Vagina (tissue), 2 donors: ENCODE measurements at regions not wholly inside any gene's neighbourhood (a gene's known extent, or its start where the extent isn't known, plus 50 kb on each side); places are given as distances from the start of the nearest gene placed in this dataset.
A peak's percentile ranks its signal among the peaks of the same experiment; 100 is the strongest.

ENCODE experiments used
- DNase-seq, 2 donors: peaks; one replicate each; pipeline ENCODE4 v3.0.0-alpha.2; 2017; ENCODE audit errors: extremely low spot score in 2 of 2
- H3K27ac ChIP-seq: fragments of 200-600 bp; sonication (generic); one replicate; pipeline ENCODE4 v1.5.1; 2019
- H3K27me3 ChIP-seq: fragments of 200-600 bp; sonication (generic); one replicate; pipeline ENCODE4 v1.5.1; 2019
- H3K36me3 ChIP-seq, 2 donors: fragments of 200-600 bp; sonication (generic); one replicate each; pipeline ENCODE4 v1.5.1; 2017 to 2019
- H3K4me1 ChIP-seq: fragments of 200-600 bp; sonication (generic); one replicate; pipeline ENCODE4 v1.5.1; 2019
- H3K4me3 ChIP-seq, 2 donors: fragments of 200-600 bp; sonication (generic); 1 replicate in 1 of 2; 2 replicates in 1 of 2; pipeline ENCODE4 v1.5.1; 2016 to 2019
- H3K9me3 ChIP-seq: fragments of 200-600 bp; sonication (generic); one replicate; pipeline ENCODE4 v1.5.1; 2019
- CTCF ChIP-seq, 3 experiments: fragments of 450-650 bp in 2 of 3; fragments of 200-600 bp in 1 of 3; sonication (generic) in 1 of 3; IDR thresholded peaks; one replicate each; pipeline ENCODE4 v1.5.1; 2017 to 2019; ENCODE audit warnings: antibody characterized with exemption in 3 of 3, mild to moderate bottlenecking in 2 of 3, moderate library complexity in 2 of 3
- POLR2A ChIP-seq, 2 donors: fragments of 450-650 bp; IDR thresholded peaks; one replicate each; pipeline ENCODE4 v1.6.1; 2017; ENCODE audit warnings: antibody characterized with exemption in 2 of 2, mild to moderate bottlenecking in 2 of 2, moderate library complexity in 2 of 2
- POLR2AphosphoS5 ChIP-seq, 2 donors: sonication (generic); formaldehyde crosslinking; IDR thresholded peaks; one replicate each; pipeline ENCODE4 v1.9.0; 2017; ENCODE audit warnings: antibody characterized with exemption in 2 of 2, mild to moderate bottlenecking in 2 of 2, low read depth in 1 of 2; ENCODE audit not compliant: insufficient read depth in 1 of 2
- intact Hi-C: fragments of 100-400 bp; cut with DNase I; formaldehyde crosslinking; loops from one replicate; pipeline ENCODE4 v1.15.1; 2023

GRCh38 chr21:26405071-26405470 is 168.0 kb downstream of the CYYR1 start:
- peak in 1 of 2 donors; percentile 20 for DNase-seq
- H3K9me3 ChIP-seq = no peaks in the 10 kb centered on the region
- no peaks in the 10 kb centered on the region for H3K27me3 ChIP-seq
- TF ChIP-seq POLR2A (IDR thresholded peaks at IDR 0.05) = no peak
- no peak for TF ChIP-seq CTCF (IDR thresholded peaks at IDR 0.05)
- TF ChIP-seq POLR2AphosphoS5 (IDR thresholded peaks at IDR 0.05; ENCODE audit: insufficient read depth in 1 of 2, low read depth in 1 of 2) = no peak
- no peaks in the 10 kb centered on the region for H3K4me1 ChIP-seq
- intact Hi-C loops = no loop called here
- H3K27ac ChIP-seq = no peak overlapping the region
- no peaks in the 10 kb centered on the region for H3K36me3 ChIP-seq
- no peak overlapping the region for H3K4me3 ChIP-seq

- intact Hi-C loops = no loop called here
- Histone ChIP-seq H3K27ac (no peak overlapping the region), H3K27me3 (no peaks in the 10 kb centered on the region), H3K36me3 (no peaks in the 10 kb centered on the region), H3K4me3 (no peak overlapping the region), H3K4me1 (no peaks in the 10 kb centered on the region), H3K9me3 (no peaks in the 10 kb centered on the region)
- no peak for TF ChIP-seq POLR2A (IDR thresholded peaks at IDR 0.05)
- no peak for TF ChIP-seq POLR2AphosphoS5 (IDR thresholded peaks at IDR 0.05; ENCODE audit: insufficient read depth in 1 of 2, low read depth in 1 of 2)
- TF ChIP-seq CTCF (IDR thresholded peaks at IDR 0.05) = no peak
- DNase-seq = peak in 1 of 2 donors; percentile 32
Measured at GRCh38 chr21:26404288-26404687, 168.8 kb downstream of the CYYR1 start.

GRCh38 chr21:26403321-26403720 is 169.8 kb downstream of the CYYR1 start:
- no peaks in the 10 kb centered on the region for H3K9me3 ChIP-seq
- H3K4me3 ChIP-seq = no peak overlapping the region
- H3K27ac ChIP-seq = no peak overlapping the region
- TF ChIP-seq CTCF (IDR thresholded peaks at IDR 0.05) (no peak), POLR2AphosphoS5 (IDR thresholded peaks at IDR 0.05; ENCODE audit: insufficient read depth in 1 of 2, low read depth in 1 of 2) (no peak), POLR2A (IDR thresholded peaks at IDR 0.05) (no peak)
- no peaks in the 10 kb centered on the region for H3K4me1 ChIP-seq
- intact Hi-C loops = no loop called here
- H3K36me3 ChIP-seq = no peaks in the 10 kb centered on the region
- no peaks in the 10 kb centered on the region for H3K27me3 ChIP-seq
- peak in 1 of 2 donors; percentile 10 for DNase-seq

GRCh38 chr21:26397545-26397944 is 175.5 kb downstream of the CYYR1 start:
- no peaks in the 10 kb centered on the region for H3K9me3 ChIP-seq
- DNase-seq = no peak
- H3K4me1 ChIP-seq = no peaks in the 10 kb centered on the region
- no peaks in the 10 kb centered on the region for H3K27me3 ChIP-seq
- no peak for TF ChIP-seq POLR2AphosphoS5 (IDR thresholded peaks at IDR 0.05; ENCODE audit: insufficient read depth in 1 of 2, low read depth in 1 of 2)
- TF ChIP-seq POLR2A (IDR thresholded peaks at IDR 0.05) = no peak
- TF ChIP-seq CTCF (IDR thresholded peaks at IDR 0.05) = no peak
- intact Hi-C loops = no loop called here
- no peak overlapping the region for H3K4me3 ChIP-seq
- no peaks in the 10 kb centered on the region for H3K36me3 ChIP-seq
- no peak overlapping the region for H3K27ac ChIP-seq

GRCh38 chr21:26394341-26394740 is 178.7 kb downstream of the CYYR1 start:
- Histone ChIP-seq H3K4me3 (no peak overlapping the region), H3K36me3 (no peaks in the 10 kb centered on the region), H3K27me3 (no peaks in the 10 kb centered on the region), H3K9me3 (no peaks in the 10 kb centered on the region), H3K4me1 (no peaks in the 10 kb centered on the region), H3K27ac (no peak overlapping the region)
- TF ChIP-seq POLR2A (IDR thresholded peaks at IDR 0.05) = no peak
- TF ChIP-seq POLR2AphosphoS5 (IDR thresholded peaks at IDR 0.05; ENCODE audit: insufficient read depth in 1 of 2, low read depth in 1 of 2) = no peak
- no peak for TF ChIP-seq CTCF (IDR thresholded peaks at IDR 0.05)
- DNase-seq = no peak
- intact Hi-C loops = no loop called here
